GM21528 (cell line): ENCODE measurements at regions not wholly inside any gene's neighbourhood (a gene's known extent, or its start where the extent isn't known, plus 50 kb on each side); places are given as distances from the start of the nearest gene placed in this dataset.

ENCODE experiments used
- ATAC-seq: cut with Tn5 transposase; IDR thresholded peaks from one replicate; pipeline ENCODE4 v1.9.1; 2021; ENCODE audit warnings: mild to moderate bottlenecking, moderate library complexity; ENCODE audit not compliant: unreplicated experiment, low FRiP score

DNA sequence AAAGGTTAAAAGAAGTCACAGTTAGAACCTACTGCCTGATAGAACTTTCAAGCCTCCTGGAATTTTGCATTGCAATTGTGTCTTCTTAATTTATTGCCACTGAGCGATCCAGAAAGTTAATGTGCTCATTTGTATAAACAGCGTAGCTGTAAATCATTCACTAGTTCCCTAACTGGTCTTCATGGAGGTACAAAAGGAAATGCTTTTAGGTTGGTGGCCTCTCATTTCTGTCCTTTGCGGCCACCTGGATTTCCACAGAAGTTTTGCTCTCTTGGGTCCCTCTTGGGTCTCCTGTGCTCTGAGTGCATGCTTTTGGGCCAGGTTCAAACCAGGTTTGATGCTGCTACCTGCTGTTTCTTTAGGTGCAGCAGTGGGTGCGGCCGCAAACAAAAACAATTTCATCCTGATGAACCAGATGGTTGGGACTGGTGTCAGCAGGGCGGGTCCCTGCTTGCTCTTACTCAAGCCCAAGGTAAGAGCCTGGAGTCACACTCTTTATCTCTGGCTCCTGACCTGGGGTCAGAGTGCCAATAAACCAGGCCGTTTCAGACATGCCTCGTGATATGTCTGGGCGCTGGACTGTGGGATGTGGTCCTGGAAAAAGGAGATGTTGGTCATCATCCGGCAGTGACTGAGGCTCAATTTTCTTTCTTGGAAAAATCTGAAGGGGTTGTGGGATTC, 270.1 kb downstream of the PTTG2 start:
- ATAC-seq, result no peak

DNA sequence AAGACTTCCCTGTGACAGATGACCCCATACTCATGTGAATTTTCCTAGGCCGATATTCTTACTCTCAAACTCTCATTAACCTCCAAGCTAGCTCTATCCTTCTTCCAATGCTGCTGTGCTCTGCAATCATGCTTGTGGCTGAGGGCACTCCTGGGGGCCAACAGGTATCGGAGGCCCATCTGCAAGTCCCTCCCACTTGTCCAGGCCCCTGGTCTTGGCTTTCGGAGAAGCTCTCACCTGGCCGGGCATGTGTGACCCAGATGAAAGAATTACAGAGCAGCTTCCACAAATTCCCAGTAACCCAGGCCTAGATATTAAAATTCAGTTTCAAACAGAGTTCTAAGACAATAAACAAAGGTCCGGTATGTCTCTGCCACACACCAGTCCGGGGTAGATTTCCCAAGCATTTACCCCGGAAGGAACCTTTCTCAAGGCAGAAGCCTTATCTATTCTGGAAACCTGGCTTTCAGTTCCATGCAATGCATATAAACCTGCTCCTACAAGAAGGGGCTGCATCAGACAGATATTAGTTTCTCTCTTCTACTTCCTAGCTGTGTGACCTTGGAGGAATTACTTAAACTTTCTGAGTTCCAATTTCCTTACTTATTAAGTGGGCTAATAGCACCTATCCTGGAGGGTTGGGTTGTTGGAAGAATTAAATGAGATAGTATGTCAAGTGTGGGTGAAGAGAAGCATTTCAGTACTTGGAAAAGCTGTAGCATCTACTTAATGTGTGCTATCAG, 270.8 kb downstream of the PTTG2 start:
- ATAC-seq, result no peak

DNA sequence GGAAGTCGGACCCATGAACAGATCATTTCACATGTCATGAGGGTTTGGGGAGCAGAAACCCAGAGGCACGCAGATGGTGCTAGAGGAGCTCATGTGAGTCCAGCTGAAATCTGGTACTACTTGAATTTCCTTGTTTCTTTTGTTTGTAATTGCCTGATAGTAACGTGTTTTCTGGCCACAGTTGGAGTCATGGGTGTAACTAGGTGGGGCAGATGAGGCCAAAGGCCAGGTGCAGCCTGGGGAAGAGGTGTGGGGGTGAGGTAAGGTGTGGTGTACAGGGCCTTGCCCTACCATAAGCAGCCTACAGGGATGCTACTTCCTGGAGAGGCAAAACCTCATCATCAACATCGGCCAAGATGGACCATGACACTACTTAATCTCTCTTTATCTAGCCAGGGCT, 271.4 kb downstream of the PTTG2 start:
- ATAC-seq, result no peak

DNA sequence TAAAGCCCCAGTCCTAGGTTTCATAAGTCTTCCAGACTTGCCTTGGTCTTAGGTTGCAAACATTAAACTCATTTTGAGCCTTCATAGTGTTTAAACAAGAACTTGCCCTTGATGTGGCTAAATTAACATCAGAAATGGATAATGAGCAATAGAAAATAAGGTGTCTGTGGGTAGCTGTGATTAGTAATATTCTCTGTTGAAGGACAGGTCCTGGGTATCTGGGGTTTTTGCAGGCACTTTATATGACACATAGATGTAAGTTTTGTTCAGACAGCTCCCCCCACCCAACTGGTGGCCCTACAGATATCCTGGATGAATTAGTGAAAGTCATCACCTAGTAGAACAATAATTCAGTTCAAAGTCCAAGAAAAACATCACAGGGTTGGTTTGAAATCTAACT, 272.5 kb downstream of the PTTG2 start:
- ATAC-seq, result no peak

DNA sequence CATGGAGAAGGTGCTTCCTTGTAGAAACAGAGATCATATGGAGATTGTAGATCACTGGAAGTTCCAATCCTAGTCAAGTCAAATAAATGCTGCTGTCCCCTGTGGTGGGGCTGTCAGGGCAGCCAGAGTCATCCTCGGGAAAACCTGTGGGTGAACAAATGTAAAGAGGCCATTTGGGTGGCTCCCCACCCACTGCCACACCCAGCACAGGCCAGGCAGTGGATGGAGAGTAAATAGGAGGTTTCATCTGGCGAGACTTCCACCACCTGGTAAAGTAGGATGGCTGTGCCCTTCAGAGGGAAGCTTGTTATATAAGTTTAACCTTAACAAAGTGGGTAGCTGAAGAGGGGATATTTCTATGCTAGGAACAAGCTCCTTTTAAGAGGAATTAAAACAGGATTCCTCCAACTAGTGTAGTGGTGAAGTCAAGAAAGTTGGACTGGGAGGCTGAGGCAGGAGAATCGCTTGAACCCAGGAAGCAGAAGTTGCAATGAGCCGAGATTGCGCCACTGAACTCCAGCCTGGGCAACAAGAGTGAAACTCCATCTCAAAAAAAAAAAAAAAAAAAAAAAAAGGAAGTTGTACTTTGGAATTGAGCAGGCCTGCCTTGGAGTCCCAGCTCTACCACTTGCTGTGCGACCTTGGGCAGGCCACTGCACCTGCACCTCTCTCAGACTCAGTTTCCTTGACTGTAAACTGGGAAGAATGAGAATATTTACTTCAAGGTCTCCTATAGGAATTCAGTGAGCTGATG, 273.7 kb downstream of the PTTG2 start:
- no peak for ATAC-seq

DNA sequence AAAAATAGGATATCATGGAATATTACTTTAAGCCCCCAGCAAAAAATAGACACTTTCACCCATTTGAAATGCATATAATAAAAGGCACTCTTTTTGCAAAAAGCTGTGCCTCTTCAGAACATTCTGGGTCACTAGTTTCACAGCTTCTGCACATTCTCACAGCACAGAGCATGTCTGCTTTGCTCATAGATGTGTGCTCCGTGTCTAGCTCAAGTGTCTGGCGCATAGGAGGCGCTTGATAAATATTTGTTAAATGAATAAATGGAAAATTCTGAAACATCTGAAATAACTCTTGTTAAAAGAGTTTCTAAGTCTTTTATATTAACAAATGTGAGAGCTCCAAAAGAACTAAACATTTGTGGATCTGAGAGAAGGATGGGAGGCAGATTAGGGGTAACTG, 275.2 kb downstream of the PTTG2 start:
- ATAC-seq, result no peak

DNA sequence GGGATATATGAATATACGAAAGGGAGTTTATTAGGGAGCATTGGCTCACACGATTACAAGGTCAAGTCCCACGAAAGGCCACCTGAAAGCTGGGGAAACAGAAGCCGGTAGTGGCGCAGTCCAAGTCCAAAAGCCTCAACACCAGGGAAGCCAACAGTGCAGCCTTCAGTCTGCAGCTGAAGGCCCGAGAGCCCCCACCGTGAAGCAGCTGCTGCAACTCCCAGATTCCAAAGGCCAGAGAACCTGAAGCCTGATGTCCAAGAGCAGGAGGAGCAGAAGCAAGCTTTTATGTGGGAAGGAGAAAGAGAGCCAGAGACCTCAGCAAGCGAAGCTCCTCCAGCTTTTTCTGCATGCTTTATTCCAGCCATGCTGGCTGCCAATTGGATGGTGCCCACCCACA, 275.8 kb downstream of the PTTG2 start:
- no peak for ATAC-seq

DNA sequence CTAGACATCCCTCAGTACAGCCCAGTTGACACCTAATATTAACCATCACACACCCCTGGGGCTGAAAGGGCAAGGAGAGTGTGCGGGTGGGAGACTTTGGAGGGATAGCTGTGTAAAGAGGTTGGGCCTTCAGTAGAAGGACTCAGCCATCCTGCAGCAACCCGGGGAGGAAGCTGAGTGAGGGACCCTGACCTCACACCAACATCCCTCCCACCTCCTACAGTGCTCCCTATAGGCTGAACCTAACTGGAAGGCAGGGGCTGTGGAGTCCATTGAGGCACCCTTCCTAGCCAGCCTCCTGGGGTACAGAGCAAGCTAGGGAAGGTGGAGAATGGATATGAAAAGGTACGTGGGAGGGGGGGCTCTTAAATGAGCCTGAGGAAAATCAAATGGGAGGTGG, 276.3 kb downstream of the PTTG2 start:
- no peak for ATAC-seq

DNA sequence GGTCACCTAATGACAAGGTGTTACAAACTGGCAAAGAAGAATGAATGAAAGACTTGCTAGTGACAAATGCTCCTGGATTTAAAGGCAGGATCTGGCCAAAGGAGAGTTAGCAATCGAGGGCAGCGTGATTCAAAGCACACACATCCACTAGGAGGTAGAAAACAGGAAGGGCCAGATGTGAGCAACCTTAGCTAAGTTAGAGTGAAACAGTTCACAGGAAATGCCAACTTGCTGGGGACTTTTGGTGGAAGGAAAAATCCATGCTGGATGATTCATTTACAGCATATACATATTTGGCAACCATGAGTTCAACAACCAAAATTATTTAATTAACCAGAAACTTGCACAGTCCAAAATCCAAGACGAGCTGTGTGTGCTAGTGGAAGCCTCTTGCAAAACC, 276.9 kb downstream of the PTTG2 start:
- ATAC-seq, result no peak

DNA sequence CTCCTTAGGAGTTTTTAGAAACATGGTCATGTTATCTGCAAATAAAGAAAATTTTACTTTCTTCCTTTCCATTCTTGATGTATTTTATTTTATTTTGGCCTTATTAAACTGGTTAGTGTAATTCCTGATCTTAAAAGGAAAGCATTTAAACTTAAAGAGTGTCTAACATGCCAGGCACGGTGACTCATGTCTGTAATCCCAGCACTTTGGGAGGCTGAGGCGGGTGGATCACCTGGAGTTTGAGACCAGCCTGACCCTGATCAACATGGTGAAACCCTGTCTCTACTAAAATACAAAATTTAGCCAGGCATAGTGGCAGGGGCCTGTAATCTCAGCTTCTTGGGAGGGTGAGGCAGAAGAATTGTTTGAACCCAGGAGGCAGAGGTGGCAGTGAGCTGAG, 281.3 kb downstream of the PTTG2 start:
- no peak for ATAC-seq

DNA sequence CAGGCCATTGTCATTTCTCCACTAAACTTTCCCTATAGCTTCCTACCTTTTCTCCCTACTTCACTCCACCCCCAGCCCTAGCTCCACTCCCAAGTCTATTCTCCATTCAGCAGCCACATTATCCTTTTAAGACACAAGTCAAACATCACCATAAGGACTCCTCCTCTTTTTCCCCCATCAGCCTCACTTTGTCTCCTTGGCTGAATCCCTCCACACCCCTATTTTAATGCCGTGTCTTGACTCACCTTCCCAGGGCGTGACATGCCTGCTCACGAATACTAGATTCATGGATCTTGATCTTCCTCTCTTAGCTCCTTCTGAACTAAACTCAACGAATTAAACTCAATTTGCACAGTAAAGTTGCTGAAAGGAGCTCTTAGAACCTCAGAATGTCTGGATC, 281.9 kb downstream of the PTTG2 start:
- ATAC-seq, result no peak

DNA sequence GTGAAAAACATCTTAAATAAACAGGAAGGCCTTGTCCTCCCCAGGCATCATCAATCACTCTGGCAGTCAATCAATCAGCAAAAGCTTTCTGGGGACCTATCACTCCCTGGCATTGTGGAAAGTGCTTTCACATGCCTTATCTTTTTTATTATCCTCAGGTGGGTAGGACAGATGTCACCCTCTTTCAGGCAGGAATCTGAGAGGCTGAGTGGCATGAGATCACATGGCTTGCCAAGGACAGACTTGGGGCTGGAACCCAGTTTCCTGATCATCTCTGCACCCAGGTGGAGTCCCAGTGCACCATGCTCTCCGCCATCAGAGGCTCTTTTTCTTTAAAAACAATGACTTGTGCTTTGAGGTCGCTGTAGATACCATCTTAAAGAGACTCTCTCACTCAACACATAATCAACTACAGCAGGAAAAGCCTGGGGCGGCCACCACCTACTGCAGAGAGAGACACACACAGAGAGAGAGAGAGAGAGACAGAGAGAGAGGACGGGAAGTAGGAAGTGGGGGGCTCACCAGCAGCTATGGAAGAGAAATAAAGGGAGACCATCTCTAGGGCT, 282.7 kb downstream of the PTTG2 start:
- no peak for ATAC-seq

DNA sequence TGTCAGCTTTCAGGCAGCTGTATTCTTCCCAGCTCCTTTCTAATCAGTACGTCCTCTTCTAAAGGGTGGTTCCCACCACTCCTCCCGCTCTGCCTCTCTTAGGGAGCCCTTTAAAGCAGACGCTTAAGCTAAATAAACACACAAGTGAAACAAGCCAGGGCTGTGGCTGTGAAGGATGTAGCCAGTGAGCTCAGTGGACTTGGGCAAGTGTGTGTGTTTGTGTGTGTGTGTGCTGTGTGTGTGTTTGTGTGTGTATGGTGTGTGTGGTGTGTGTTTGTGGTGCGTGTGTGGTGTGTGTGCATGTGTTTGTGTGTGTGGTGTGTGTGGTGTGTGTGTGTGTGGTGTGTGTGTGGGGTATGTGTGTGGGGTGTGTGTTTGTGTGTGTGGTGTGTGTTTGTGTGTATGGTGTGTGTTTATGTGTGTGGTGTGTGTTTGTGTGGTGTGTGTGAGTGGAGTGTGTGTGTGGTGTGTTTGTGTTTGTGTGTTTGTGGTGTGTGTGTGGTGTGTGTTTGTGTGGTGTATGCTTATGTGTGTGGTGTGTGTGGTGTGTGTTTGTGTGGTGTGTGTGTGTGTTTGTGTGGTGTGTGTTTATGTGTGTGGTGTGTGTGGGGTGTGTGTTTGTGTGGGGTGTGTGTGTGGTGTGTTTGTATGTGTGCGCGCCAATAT, 283.3 kb downstream of the PTTG2 start:
- no peak for ATAC-seq

DNA sequence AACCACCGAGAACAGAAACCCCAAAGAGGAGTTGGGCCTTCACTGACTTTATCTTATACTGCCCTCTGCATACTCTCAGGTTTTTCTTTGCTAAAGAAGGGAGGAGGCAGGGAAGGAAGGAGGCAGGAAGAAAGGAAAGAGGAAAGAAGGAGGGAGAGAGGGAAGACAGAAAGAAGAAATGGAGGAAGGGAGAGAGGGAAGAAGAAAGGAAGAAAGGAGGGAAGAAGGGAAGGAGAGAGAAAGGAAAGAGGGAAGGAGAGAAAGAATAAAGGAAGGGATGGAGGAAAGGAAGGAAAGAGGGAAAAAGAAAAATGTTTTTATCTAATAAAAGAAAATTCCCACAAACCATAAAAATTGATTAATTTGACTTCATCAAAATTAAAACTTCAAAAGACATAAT, 294.6 kb downstream of the PTTG2 start:
- no peak for ATAC-seq

DNA sequence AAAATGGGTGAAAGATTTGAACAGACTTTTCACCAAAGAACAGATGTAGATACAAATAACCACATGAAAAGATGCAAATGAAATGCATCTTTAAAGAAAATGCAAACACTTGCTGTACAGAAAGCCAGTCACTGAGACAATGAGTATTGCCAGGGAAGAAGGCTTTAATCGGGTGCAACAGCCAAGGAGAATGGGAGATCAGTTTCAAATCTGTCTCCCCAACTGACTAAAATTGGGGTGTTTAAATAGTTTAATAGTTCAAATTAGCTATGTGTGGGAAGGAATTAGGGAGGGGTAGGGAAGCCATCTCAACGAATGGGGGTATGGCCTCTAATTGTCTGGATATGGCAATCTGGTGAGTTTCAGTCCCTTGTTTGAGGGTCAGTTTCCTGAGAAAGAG, 295.4 kb downstream of the PTTG2 start:
- no peak for ATAC-seq

DNA sequence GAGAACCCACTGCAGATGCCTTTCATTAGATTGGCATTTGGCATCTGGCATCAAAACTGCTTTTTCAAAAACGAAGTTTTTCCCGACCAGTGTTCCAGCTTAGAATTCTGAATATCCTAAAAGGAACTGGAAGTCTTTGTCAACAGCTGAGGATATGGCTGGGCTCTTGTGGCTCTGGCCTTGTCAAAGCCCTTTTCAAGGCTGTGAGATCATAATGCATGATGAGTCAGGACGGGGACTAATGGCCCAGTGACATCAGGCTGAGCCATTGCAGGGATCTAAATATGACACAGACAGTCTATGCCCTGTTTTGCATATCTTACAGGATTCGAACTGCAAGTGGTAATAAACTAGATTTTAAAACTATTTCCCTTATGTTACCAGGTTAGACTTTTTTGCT, 306.4 kb downstream of the PTTG2 start:
- ATAC-seq, result no peak

DNA sequence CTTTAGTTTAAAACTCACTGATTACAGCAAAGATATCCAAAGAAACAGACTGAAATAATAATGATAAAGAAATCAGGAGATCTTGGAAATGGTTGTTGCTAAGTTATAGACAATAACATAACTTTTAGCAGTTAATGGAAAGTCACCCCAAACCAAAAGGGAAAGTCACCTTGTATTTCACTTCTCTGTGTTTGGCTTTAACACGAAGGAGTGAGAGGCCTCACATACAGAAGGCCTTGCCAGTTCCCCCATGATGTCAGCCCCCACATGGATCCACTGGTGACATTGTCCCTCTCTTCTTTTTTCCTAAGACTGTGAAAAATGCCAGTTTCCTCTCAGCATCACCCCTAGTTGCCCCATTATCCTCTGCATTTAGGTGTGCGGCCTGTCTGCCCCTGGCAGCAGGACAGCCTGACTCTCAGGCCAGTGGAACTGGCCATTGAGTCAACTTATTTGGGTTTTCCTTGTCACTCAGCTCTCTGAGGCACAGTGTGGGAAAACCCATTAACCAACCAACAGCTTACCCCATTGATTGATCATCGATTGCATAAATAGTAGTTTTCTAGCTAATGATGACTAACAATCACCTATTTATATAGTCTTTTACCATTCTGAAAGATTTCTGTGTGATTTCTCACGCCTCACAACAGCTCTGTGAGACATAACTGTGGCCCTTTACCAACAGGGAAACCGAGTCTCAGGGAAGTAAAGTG, 308.1 kb downstream of the PTTG2 start:
- ATAC-seq, result no peak

DNA sequence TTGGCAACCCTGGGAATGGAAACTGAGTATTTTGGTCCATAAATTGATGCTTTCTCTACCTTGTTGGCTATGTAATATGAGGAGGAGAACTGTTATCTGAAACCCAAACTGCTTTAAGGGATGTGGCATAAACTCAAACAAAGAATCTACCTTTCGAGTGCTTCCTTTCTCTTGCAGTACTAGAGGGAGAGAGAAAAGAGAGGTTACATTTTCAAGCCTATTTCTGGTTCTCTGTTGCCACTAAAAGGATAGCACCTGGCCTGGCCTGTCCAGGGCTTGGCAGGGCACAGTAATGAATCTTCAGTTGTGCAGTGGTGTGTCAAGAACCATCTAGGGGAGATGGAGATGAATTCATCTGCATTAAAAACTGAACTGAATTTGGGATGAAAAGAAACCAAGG, 308.6 kb downstream of the PTTG2 start:
- no peak for ATAC-seq

DNA sequence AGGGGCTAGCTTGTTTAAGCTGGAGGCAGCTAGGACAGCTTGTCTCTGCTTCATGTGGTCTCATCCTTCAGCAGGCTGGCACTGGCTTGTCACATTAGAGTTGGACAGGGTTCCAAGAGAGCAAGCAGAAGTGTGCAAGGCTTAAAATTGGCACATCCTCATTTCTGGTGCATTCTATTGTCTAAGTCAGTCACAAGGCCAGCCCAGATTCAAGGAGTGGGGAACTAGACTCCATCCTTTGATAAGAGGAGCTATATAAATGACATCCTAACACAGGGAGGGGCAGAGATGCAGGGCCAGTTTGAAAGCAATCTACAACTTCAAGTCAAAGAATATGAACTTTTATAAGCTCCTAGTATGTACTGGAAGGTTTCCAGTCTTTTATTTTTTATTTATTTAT, 313.2 kb downstream of the PTTG2 start:
- no peak for ATAC-seq
